CD1c-positive myeloid dendritic cell (primary cell): ENCODE measurements at regions not wholly inside any gene's neighbourhood (a gene's known extent, or its start where the extent isn't known, plus 50 kb on each side); places are given as distances from the start of the nearest gene placed in this dataset.

Experiments used
- DNase-seq: peaks from one replicate; pipeline ENCODE4 v3.0.0-alpha.2; 2016; ENCODE audit errors: extremely low spot score

DNA sequence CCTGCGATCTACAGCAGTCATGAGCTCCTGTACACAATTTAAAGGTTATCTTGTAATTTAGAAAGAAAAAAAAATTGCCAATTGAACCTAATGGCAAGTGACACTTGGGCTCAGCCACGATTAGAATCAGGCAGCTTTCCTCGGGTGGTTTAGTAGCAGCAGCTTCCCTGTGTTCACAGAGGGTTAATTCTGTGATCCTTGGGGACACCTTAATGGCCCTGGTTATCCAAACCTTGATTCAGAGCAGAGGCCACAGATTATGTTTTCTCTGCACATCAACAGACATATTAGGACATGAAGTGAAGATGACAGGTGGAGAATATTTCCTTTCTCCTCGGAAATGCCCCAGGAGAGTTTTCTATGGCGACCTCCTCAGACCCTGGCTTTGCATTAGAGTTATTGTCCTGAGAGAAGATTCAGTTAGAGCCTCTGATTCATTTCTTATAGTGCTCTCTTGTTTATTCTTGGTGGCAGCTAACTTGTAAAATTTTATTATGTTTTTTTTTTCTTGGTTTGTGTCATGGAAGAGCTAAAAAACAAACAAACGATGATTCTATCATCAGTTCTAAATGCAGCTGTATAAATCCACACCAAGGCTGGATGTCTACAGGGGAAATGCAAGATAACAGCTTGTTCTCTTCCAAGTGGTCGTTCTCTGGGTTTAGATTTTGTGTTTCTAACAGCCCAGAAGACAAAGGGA, 351.2 kb upstream of the DYNLRB2 start:
- no peak for DNase-seq

DNA sequence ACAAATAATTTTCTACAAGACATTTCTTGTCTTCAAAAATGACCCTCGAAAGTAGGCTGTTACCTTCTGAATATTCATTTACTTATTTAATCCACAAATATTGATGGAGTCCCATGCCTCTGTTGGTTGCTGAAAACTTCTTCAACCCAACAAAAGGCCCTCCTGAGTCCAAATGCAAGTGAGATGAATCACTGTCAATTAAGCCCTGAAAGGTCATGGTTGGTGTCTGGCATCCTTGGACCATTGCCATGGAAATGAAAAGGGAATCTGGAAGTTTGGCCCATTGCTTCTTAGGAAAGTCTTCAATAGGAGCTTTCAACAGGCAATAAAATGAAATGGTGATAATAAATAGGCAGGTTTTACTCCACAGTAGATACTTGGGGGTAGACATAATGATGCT, 364.7 kb upstream of the DYNLRB2 start:
- no peak for DNase-seq

DNA sequence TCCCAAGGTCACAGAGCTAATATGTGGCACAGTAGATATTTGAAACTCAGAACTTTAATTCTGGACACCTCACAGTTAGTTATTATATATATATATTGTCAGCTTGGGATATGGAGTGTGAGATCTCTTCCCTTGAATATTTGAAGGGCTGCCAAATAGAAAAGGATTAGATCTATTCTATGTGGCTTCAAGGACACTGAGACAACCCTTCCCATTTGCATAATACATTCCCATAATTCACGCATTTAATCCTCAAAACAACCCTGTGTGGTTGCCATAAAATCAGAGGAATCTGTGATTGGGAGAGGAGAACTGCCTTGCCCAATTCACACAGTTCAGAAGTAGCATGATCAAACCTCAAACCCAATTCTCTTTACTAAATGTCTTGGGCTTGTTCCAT, 365.8 kb upstream of the DYNLRB2 start:
- no peak for DNase-seq

DNA sequence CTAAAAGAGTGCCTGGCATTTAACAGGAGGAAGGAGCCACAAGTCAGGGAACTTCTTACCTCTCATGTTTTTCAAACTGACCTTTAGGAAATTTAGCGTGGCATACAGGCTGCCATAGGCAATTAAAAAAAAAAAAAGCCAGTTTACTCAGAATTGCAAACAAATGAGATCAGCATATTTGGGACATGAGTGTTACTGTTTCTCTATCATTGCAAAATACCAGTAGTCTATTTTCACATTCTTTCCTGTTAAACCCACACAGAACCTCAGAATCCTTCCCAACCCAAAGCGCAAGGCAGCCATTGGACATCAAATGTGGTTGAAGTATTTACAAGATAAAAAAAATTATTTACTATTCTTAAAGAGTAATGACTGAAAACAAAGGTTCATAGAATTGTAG, 366.4 kb upstream of the DYNLRB2 start:
- no peak for DNase-seq

DNA sequence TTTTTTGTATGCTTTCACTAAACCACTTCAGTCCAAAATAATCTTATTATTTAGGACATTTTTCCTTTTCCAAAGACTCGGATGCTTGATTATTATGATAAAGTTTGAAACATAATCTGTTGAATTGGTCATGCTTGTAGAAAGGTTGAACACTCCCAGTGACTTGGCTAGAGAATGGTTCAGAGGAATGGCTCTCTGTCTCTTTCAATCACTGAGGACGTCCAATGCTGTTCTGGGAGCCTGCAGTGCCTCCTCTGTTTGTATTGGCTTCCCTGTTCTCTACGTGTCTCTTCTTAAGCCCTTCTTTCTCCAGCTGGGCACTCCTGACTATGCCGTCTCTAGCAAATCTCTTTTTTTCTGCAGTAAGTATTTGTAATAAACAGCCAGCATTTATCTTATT, 369.0 kb upstream of the DYNLRB2 start:
- no peak for DNase-seq

DNA sequence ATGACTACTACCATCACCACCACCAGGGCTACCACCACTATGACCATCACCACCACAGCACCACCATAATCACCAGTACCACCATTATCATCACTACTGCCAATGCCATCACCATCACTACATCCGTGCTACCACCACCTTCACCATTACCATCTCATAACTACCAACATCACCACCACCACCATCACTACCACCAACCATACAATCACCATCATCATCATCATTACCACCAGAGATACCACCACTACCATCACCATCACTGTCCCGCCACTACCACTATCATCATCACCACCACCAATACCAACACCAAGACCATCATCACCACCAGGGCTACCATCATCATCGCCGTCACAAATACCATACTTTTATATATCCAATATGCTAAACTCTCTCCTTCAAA, 369.6 kb upstream of the DYNLRB2 start:
- DNase-seq = no peak

DNA sequence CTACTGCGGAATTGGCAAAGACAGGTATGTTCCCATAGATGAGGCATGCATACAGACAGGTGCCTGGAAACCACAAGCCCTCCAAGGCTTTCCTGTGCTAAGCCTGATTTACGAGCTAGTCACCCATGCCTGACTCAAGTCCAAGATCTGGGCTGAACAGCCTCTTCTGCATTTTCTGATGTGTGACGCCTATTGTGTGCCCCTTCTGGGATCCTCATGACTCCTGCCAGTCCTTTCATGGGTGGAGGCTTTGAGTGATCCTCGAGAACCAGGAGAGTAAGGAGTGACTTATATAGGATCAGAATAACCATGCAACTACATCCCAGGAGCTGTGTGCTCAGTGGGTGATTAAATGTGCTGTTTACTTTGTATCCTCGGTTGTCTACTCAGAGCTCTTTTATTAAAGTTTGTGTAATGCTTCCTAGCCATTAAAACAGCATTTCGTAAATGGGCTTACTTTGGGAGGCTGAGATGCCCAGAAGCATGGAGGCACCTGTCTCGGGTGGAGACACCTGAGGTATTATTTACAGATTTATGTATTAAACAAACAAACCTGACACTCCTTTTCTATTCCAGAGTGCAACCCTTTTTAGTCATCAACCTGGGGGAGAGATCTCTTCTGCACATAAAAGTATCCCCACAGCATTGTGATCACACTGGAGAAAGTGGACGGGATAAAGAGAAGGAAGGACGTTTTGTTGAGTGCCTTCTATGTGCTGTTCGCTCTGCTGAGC, 373.0 kb upstream of the DYNLRB2 start:
- DNase-seq = no peak

DNA sequence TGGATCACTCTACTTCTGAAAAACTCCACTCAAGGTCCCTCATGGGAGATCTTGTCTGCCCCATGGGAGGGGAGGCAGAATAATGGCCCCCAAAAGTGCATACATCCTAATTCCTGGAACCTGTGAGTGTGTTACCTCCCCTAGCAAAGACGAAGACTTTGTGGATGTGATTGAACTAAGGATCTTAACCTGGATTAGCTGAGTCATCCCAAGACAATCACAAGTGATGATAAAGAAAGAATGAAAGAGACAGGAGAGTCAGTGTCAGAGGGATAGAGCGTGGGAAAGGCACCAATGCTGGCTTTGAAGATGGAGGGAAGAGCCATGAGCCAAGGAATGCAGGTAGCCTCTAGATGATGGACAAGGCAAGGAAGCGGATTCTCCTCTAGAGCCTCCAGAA, 374.7 kb upstream of the DYNLRB2 start:
- no peak for DNase-seq

DNA sequence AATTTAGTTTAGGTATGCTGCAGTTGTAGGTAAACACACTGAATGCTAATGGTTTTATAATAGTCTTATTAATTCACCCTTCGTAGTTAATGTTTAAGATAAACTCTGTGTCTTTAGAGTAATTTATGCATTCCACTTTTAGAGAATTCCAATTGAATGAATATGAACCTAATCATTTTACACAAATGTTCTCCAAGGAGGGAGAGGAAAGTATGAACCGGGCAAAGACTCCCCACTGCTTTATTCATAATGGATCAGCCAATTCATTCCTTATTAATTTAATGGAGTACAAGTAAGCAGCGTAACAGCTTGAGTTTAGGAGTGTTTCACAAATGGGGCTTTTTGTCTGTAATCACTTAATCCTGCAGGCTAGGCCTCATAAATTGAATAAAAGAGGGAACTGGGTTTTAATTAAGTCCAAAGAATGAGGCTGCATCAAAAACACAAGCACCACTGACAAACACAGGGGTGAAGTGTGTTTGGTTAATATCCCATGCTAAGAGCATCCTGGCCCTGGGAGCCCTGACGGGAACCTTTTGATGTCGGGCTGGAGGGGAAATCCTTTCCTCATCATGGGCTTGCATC, 375.7 kb upstream of the DYNLRB2 start:
- DNase-seq = no peak

DNA sequence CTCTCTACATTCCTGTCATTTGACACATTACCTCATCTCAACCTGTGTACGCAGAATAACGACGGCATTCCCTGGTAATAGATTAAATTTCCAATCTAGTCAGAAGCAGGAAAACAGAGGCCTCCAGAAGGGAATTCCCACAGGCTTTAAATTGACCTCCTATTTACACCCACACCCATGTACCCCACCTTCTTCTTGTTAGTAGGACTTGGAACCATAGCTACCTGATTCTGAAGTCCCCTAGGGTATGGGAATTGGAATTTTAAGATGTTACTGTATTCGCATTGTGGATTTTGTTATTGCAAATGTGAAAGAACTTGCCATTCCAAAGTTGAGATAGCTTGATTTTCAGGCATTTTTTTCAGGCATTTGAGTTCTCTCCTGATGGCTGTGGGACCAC, 377.5 kb upstream of the DYNLRB2 start:
- DNase-seq = no peak

DNA sequence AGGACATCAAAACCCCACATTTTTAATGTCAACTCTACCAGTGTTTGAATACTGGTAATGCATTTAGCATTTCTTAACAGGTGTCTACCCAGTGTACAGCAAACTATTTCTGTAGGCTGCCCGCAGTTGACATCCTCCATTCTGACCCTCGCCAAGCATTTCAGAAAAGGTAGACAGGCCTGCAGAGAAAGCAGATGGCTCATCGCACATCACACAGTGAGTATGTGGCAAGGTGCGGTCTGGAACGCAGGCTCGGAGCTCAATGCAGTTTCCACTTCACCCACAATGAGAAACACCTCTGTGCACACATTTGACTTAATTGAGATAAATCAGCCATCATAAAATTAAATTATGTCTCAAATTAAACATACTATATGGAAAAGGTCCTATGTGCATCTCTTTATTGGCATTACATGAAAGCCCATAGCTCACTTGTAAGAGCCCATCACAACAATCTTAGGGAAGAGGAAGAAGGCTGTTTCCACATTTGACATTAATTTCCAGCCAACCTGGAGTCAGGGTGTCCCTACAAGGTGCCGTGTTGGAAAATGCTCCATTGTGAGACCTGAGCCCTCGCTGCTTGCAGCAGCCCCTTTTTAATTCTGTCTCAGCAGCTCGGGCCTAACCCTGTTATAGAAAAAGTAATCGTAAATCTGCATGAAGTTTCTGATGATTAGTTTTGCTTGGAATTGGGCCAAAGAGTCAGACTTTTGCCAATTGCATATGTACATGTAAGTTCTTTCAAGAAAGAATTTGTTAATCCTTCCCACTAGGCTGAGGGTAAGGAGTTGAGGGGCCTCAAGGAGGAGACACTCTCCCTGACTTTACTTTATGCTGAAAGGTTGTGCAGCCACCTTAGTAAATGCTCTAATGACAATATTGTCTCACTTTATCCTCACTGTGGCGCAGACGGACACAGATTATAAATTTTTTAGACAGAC, 378.7 kb upstream of the DYNLRB2 start:
- DNase-seq = no peak

DNA sequence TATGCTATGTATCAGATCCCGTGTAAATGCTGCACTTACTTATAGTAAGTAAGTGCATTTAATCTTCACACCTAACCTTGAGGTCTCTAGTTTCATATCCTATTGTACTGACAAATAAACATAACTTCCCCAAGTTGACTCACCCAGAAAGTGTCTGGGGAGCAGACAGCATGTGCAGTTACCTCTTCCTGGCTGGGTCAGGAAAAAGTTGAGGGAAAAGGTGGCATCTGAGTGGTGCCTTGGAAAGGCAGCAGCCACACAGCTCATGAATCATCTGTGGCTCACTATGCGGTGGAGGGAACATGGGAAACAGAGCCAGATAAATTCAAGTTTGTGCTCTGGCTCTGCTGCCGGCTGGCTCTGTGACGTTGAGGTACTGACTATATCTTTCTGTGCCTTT, 382.0 kb upstream of the DYNLRB2 start:
- DNase-seq = no peak

DNA sequence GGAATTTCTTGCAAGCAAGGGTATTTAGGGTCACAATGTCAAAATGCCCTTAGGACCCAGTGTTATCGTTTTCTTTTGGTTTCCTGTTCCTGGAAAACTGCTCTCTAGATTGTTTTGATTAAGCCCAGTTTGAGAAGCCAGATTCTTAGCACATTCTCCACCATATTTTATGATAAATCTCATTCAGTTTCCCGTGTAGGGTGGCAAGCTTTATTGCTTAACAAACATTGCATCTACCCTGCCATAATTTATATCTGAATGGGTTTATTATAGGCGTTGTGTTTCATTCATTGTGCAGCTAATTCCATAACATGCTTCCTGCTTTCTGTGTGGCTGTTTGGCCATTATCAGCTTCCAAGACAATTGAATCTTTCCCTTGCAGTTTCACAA, 389.1 kb upstream of the DYNLRB2 start:
- no peak for DNase-seq

DNA sequence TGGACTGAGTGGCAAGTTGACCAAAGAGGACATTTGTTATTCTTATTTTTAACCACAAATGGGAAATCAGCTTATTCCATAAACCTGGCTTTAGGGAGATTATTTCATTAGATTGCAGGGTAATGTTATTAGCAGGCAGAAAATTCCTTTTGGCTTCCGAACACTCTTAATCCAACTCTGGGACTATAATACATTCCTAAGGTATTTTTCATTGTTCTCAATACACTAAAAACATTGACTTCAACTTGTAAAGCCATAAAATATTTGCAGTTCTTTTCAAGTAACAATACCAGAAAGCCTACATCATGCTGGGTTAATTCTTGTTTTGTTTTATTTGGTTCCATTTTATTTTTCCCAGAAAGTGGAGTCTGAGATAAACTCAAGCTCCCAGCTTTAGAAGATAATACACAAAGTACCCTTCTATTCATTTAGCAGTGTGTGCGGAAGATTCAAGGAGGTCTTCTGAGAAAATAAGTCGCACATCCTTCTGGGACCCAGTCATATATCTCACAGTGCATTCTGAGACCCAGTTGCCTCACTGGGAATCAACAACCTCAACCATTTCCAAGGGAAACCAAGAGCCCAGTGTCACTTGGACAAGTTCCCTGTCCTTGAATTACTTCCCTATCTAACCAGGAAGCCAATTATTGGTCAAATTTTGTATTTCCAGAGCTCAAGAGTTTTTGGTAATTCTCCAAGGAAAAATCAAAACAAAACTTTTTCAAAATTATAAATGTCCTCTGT, 389.6 kb upstream of the DYNLRB2 start:
- no peak for DNase-seq

DNA sequence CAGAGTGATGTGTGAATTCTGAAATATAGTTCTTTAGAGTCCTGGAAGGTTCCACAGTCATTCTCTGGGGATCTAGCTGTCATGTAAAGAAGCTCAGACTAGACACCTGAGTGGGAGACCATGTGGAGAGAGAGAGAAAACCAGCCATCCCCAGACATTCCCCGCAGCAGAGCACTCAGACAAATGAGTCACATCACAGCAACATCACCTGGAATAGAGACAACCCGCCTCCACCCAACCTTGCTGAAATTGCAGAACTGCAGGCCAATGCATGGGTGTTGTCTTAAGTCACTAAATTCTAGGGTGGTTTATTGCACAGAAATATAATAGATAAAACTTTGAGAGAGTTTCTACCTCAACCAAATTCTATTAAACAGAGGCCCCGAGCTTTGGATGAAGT, 392.0 kb upstream of the DYNLRB2 start:
- no peak for DNase-seq

DNA sequence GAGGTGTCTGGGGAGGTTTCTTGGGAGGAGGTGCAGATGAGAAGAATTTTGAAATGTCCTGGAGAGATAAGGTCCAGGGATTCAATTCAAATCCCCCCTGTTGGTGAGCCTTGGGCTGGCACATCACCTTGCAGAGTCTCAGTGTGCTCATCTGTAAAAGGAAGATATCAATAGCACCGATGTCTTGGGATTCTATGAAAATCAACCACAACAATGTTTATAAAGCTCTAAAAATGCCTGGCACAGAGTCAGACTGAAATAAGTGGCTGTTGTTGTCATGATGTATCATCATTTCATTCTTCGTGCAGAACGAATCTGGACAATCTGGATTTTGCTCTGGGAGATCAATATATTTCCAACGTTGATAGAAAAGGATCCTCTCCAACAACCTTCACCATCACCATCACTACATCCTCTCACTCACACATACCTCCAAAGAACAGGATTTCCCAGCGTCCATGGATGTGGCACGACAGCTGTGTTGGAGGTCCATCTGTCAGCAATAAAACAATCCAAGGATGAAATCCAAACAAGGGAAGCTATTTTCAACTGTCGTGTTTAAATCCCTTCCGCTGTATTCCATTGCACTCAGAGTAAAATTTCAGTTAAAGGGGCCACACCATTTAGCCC, 393.7 kb upstream of the DYNLRB2 start:
- no peak for DNase-seq

DNA sequence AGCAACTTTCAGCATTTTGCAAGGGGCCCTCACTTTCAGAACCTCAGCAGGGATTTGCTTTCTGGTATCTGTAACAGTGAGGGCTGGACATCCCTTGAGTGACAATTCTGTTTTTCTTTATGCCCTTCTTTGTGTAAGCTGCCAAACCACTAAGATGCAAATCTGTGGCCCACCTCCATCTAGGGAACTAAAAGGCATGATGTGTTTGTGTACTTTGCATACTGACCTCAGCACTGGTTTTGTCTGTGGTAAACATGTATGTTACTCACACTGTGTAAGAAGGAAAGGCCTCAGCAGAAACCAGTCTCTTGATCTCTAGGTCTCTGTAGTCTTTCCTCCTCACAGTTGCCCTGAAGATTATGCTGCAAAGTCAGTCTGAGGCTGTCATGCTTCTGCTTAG, 396.6 kb upstream of the DYNLRB2 start:
- DNase-seq = no peak

DNA sequence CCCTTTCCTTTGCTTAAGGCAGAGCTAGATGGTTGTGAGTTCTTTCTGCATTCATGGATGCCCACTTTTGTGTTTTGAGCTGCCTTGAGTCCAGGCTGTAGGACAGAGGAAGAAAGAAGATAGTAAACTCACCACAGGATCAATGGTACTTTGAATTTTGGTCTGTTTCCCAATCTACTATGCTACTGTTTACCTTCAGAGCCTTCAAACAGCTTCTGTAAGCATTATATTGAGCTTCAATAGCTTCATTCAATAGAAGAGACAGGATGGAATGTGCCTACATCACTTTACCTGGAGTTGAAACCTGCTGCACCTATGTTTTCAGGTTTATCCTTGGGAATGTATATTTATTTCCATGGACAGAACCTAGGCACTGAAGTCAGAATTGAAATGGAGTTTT, 397.9 kb upstream of the DYNLRB2 start:
- DNase-seq = no peak

DNA sequence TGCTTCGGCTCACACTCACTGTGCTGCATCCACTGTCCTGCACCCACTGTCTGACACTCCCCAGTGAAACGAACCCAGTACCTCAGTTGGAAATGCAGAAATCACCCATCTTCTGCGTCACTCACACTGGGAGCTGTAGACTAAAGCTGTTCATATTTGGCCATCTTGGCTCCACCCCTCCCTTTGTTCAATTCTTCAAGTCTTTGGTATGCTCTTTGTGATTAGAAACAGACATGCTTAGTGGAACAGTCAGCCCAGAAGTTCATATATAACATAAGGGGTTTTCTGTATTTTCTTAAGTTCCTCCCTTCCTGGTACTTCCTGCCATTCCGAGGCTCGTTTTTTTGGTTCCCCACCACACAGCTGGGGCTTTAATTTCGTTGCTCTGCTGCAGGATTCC, 398.5 kb upstream of the DYNLRB2 start:
- no peak for DNase-seq

DNA sequence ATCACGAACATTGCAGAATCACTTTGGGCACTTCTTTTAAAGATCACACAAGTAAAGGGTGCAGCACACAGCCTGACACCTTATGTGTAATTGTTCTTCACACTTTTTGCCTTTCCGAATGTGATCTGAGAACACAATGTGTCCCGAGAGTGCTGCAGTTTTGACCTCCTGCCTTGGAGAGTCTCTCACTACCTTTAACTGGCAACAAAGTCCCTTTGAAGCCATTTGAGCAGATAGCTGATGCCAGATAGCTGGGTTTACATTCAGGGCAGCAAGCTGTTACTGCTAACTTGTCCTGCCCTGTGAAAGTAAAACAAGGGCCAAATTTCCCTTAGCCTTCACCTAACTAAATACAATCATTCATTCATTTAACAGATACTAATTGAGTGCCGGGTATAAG, 411.0 kb upstream of the DYNLRB2 start:
- DNase-seq = no peak

DNA sequence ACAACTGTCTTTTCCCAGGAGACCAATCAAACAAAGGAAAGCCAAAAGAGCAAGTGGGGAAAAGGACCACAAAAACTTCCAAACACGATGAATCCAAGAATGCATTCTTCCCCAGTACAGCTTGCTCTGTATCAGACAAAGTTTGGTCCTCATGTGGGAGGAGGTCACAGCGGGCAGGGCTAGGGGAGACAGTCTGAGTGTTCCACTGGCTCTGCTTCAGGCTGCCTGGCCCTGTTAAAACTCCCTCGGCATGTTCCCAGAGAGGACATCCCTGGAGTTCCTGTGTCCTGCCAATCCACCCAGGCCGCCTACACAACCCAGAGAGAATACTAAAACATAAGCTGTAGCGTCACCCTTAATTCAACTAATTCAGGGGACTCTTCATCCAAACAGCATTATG, 415.1 kb upstream of the DYNLRB2 start:
- no peak for DNase-seq
